ENCODE measurements at regions not wholly inside any gene's neighbourhood (a gene's known extent, or its start where the extent isn't known, plus 50 kb on each side); places are given as distances from the start of the nearest gene placed in this dataset.

DNA sequence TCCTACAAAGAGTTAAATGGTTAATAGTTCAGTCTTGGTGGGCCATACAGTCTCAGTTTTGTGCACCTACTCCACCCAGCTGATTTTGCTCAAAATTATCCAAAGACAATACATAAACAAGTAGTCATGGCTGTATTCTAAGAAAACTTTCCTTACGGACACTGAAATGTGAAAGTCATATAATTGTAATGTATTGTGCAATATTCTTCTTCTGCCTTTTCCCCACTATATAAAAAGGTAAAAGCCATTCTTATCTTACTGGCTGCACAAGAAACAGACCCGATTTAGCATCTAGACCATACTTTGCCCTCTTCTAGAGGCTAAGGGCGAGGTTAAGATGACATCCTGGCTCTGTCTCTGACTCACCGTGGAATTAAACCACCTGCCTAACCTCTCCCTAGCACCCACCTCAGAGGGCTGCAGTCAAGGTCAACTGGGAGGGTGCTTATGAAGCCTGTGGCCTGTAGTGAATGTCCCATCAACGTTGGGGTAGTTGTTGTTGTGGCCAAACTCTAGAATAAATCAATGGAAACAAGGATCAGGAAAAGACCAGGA is 63.8 kb upstream of the DOCK1 start:
- DNase-seq (ENCODE audit: low read depth, low spot score) (no peak), FAIRE-seq (no peak)
- Histone ChIP-seq H3K4me1 (ENCODE audit: control insufficient read depth, extremely low read depth, insufficient read depth, low read length) (no peaks in the 10 kb centered on the region), H3K27me3 (ENCODE audit: control insufficient read depth in 2 of 2, insufficient read depth in 2 of 2, low read length in 2 of 2) (no peaks in the 10 kb centered on the region), H3K9me1 (replicated peaks; ENCODE audit: control insufficient read depth, extremely low read depth, insufficient read depth, low read length) (no peaks in the 10 kb centered on the region), H3K4me2 (ENCODE audit: insufficient read depth, low read length) (no peak overlapping the region), H3K4me3 (replicated peaks in 1 of 3; ENCODE audit: insufficient read depth in 1 of 3, low read depth in 1 of 3, low read length in 3 of 3) (no peak overlapping the region), H2AFZ (ENCODE audit: low read depth, low read length) (no peak overlapping the region), H3K9me3 (replicated peaks; ENCODE audit: control insufficient read depth, insufficient read depth, low read length) (no peaks in the 10 kb centered on the region), H4K20me1 (replicated peaks; ENCODE audit: control insufficient read depth, extremely low read depth, insufficient read depth, low read length) (no peaks in the 10 kb centered on the region), H3K27ac (ENCODE audit: insufficient read depth, low read depth, low read length) (no peak overlapping the region), H3K79me2 (ENCODE audit: control insufficient read depth, insufficient read depth, low read length) (no peaks in the 10 kb centered on the region), H3K36me3 (ENCODE audit: control insufficient read depth in 2 of 2, extremely low read depth in 1 of 2, insufficient read depth in 2 of 2, low read length in 2 of 2) (no peaks in the 10 kb centered on the region), H3K9ac (replicated peaks; ENCODE audit: extremely low read depth, insufficient read depth, low read length) (no peak overlapping the region)
- intact Hi-C loops (cut with micrococcal nuclease) (no loop called here), dilution Hi-C loops (cut with MboI; ENCODE audit: extremely low pct_ligation_motif_present, low sequenced_read_pairs) (no loop called here)
- BruUV-seq (replicated peaks) = no TSS peak
- no peak for TF ChIP-seq POLR2A (IDR thresholded peaks at IDR 0.05; ENCODE audit: low read depth, low read length)
- no peak for TF ChIP-seq POLR2AphosphoS5 (IDR thresholded peaks at IDR 0.05; ENCODE audit: insufficient read depth, low read depth, low read length)
- no peak for TF ChIP-seq FOS (IDR thresholded peaks at IDR 0.05; ENCODE audit: borderline replicate concordance, insufficient read depth, low read length)
- TF ChIP-seq, protein P1, sequence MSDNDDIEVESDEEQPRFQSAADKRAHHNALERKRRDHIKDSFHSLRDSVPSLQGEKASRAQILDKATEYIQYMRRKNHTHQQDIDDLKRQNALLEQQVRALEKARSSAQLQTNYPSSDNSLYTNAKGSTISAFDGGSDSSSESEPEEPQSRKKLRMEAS (IDR thresholded peaks at IDR 0.05; ENCODE audit: insufficient read depth, insufficient read length) = no peak
- no peak for TF ChIP-seq GATA2 (IDR thresholded peaks at IDR 0.05; ENCODE audit: insufficient read depth, insufficient read length, low read depth, low read length)
- no peak for TF ChIP-seq EZH2 (IDR thresholded peaks at IDR 0.05; ENCODE audit: borderline replicate concordance, low read depth, low read length, severe bottlenecking)
- no peak for TF ChIP-seq JUN (IDR thresholded peaks at IDR 0.05; ENCODE audit: borderline replicate concordance, insufficient read depth, insufficient read length, low read depth)
- TF ChIP-seq MYC (IDR thresholded peaks at IDR 0.05; ENCODE audit: low read depth, low read length) = no peak
- TF ChIP-seq, protein P2, sequence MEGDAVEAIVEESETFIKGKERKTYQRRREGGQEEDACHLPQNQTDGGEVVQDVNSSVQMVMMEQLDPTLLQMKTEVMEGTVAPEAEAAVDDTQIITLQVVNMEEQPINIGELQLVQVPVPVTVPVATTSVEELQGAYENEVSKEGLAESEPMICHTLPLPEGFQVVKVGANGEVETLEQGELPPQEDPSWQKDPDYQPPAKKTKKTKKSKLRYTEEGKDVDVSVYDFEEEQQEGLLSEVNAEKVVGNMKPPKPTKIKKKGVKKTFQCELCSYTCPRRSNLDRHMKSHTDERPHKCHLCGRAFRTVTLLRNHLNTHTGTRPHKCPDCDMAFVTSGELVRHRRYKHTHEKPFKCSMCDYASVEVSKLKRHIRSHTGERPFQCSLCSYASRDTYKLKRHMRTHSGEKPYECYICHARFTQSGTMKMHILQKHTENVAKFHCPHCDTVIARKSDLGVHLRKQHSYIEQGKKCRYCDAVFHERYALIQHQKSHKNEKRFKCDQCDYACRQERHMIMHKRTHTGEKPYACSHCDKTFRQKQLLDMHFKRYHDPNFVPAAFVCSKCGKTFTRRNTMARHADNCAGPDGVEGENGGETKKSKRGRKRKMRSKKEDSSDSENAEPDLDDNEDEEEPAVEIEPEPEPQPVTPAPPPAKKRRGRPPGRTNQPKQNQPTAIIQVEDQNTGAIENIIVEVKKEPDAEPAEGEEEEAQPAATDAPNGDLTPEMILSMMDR (IDR thresholded peaks at IDR 0.05; ENCODE audit: extremely low read depth in 1 of 2, insufficient read depth in 1 of 2, low read depth in 1 of 2, low read length in 2 of 2) = no peak
- CTCF ChIA-PET = no interaction called here
- POLR2A ChIA-PET = no interaction called here

All from endothelial cell of umbilical vein (primary cell).